ENCODE measurements at regions not wholly inside any gene's neighbourhood (a gene's known extent, or its start where the extent isn't known, plus 50 kb on each side); places are given as distances from the start of the nearest gene placed in this dataset.

DNA sequence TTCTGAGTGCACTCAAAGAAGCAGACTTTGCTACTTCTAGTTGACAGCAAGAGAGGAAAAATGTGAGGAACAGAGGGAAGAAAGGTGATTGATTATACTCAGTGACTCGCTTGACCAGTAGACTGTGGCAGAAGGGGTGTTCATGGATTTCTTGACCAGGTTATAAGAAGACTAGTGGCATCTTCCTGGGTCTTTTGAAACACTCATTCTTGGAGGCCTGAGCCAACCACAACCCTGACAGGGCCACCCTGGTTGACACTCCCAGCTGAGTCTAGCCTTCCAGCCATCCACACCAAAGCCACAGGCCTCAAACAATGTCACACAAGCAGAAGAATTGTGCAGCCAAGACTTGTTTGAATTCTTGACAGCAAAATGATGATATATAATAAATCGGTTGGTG, 366.3 kb downstream of the SS18 start:
- DNase-seq (ENCODE audit: low read depth), result no peak

- no peak for DNase-seq (ENCODE audit: low read depth)
These were observed 361.1 kb upstream of the ZNF521 start for GRCh38 chr18:25713103-25713502.

- DNase-seq (ENCODE audit: low read depth), result no peak
These were observed 359.0 kb upstream of the ZNF521 start for GRCh38 chr18:25710981-25711380.

DNA sequence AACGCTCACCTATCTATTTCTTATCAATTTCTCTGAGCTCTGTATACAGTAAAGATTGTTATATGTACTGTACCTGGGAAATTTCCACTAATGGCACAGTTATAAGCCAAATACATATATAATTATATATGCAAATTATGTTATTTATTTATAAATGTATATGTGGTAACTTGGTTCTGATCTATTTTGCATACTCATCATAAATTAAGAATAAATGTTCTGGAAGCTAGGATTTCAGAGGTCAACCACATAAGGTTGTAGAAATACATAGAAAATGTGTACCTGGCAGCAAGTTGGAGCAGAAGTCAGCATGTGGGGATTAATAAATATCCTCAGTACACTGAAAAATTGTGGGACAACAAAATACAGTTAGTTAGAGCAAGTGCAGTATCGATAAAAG, 353.7 kb upstream of the ZNF521 start:
- DNase-seq (ENCODE audit: low read depth), result no peak

- DNase-seq (ENCODE audit: low read depth), result no peak
These were observed 352.5 kb upstream of the ZNF521 start for GRCh38 chr18:25704494-25704893.

GRCh38 chr18:25704071-25704470, 352.1 kb upstream of the ZNF521 start:
- DNase-seq (ENCODE audit: low read depth), result no peak

- DNase-seq (ENCODE audit: low read depth), result no peak
These were observed 349.9 kb upstream of the ZNF521 start for GRCh38 chr18:25701821-25702220.

- no peak for DNase-seq (ENCODE audit: low read depth)
These were observed 335.1 kb upstream of the ZNF521 start for GRCh38 chr18:25686960-25687500.

GRCh38 chr18:25685088-25685487, 333.1 kb upstream of the ZNF521 start:
- no peak for DNase-seq (ENCODE audit: low read depth)

DNA sequence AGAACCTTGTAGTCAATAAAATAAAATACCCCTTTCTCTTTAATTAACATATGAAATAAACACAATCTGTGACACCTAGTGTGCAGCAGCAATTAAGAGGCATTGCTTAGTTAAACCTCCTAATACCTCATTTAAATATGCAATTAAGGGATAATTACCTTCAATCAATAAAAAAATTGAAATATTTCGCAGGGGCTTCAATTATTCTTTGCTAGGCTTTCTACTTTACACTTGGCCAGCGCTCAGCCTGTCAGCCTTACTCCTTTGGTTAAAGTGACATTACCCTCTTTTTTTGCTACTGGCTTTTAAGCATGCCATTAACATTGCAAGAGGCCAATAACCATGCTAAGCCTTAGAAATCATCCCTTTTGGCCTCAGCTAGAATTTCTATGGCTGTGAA, 327.5 kb upstream of the ZNF521 start:
- no peak for DNase-seq (ENCODE audit: low read depth)

GRCh38 chr18:25678221-25678620, 326.3 kb upstream of the ZNF521 start:
- no peak for DNase-seq (ENCODE audit: low read depth)

GRCh38 chr18:25675123-25675850, 323.3 kb upstream of the ZNF521 start:
- no peak for DNase-seq (ENCODE audit: low read depth)

GRCh38 chr18:25674183-25674582, 322.2 kb upstream of the ZNF521 start:
- DNase-seq (ENCODE audit: low read depth), result no peak

- no peak for DNase-seq (ENCODE audit: low read depth)
These were observed 320.5 kb upstream of the ZNF521 start for GRCh38 chr18:25672490-25672889.

DNA sequence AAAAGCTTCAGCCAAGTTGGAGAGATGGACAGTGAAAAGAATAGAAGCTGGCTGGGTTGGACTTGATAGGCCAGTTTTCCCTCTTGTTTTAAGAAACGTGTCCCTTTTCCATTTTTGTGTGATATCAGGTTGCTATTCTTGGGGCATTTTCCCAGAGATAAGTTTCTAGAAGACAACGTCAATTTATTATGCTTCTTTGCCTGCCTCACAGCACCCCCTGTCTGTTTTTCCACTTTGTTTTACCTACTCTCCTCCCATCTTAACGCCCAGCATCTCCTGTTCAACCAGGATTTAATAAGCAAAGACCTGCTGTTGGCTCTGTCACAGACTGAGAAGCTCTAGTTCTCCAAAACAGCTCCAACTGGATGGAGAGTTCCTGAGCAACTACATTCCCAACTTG, 317.8 kb upstream of the ZNF521 start:
- DNase-seq (ENCODE audit: low read depth), result no peak

- no peak for DNase-seq (ENCODE audit: low read depth)
These were observed 310.3 kb upstream of the ZNF521 start for GRCh38 chr18:25662272-25662671.

- DNase-seq (ENCODE audit: low read depth), result no peak
These were observed 309.9 kb upstream of the ZNF521 start for GRCh38 chr18:25661831-25662230.

- no peak for DNase-seq (ENCODE audit: low read depth)
These were observed 307.6 kb upstream of the ZNF521 start for GRCh38 chr18:25659541-25659940.

DNA sequence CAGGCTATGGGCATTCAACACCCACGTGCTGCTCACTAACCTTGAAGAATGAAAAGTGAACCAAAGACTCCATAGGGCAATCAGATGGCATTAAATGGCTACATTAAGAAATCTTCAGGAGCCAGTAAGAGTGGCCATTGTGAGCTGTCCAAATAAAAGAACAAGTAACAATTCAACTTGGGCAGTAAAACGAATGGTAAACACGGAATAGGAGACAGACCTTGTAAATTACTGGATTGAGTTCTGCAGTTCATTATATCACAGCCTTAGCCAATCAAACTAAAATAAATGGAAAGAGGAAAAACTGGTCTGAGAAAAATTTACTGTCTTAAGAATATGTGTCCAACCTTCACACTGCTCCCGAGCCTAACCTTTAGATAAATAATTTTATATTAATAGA, 306.5 kb upstream of the ZNF521 start:
- no peak for DNase-seq (ENCODE audit: low read depth)

- no peak for DNase-seq (ENCODE audit: low read depth)
These were observed 299.6 kb upstream of the ZNF521 start for GRCh38 chr18:25651553-25651952.

- no peak for DNase-seq (ENCODE audit: low read depth)
These were observed 298.4 kb upstream of the ZNF521 start for GRCh38 chr18:25650201-25650941.

DNA sequence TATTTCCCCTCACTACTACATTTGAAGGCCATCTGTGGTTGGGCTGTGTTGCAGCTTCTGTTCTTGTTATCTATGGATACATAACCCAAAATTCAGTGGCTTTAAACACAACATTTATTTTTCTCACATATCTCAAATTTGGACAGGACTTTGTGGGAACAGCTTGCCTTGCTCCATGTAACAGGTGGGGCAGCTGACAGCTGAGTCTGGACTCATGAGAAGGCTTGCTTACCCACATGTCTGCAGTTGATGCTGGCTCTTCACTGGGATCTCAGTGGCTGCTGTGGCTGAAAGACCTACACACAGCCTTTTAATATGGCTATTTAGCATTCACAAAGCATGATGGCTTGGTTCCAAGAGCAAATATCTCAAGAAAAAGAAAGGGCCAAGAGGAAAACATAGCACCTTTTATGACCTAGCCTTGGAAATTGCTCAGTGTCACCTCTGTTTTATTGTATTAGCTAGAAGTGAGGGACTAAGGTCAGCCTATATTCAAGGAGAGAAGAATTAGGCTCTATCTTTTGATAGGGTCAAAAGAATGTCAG, 296.8 kb upstream of the ZNF521 start:
- no peak for DNase-seq (ENCODE audit: low read depth)

DNA sequence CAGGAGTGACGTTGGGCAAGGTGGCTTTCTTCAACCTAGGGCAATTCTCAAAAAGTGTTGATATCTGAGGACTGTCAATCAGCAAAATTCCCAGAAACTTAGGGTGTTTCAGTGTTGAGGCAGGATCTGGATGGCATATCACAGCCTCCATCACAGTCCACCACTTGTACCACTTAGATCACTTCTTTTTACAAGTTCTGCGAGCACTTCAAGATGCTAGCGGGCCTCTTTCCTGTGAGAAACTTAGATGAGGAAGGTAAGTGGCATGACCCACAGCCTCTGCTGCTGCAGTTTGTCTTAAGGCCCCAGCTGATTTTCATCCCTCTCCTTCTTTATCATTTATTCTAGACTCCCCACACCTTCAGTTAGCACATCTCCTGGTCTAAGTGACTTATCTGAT, 295.4 kb upstream of the ZNF521 start:
- no peak for DNase-seq (ENCODE audit: low read depth)

Measured in T follicular helper cell (primary cell).